EH (cell line): ENCODE measurements at regions not wholly inside any gene's neighbourhood (a gene's known extent, or its start where the extent isn't known, plus 50 kb on each side); places are given as distances from the start of the nearest gene placed in this dataset.
"Not testable (repeated sequence)": the region's sequence is repeated elsewhere in the genome, so short reads cannot be mapped to it uniquely, and the experiment has no call there.

ENCODE experiments used
- DNase-seq: peaks from one replicate; pipeline ENCODE4 v3.0.0-alpha.2; 2015; ENCODE audit warnings: low read depth

- DNase-seq: no peak
Observed at GRCh38 chr4:53866055-53866454, 198.3 kb downstream of the CHIC2 start.

- no peak for DNase-seq
Observed at GRCh38 chr4:53865054-53865453, 199.4 kb downstream of the CHIC2 start.

GRCh38 chr4:53863736-53864365 lies 200.6 kb downstream of the CHIC2 start:
- DNase-seq: peak; percentile 37

- DNase-seq: no peak
Observed at GRCh38 chr4:53863158-53863557, 201.2 kb downstream of the CHIC2 start.

GRCh38 chr4:53861856-53862610 lies 202.4 kb downstream of the CHIC2 start:
- DNase-seq: peak; percentile 94

GRCh38 chr4:53859305-53859704 lies 205.1 kb downstream of the CHIC2 start:
- DNase-seq: no peak

GRCh38 chr4:53858744-53859143 lies 205.7 kb downstream of the CHIC2 start:
- DNase-seq: no peak

- peak; percentile 93 for DNase-seq
Observed at GRCh38 chr4:53855581-53856250, 208.7 kb downstream of the CHIC2 start.

- DNase-seq: peak; percentile 65
Observed at GRCh38 chr4:53854991-53855568, 209.3 kb downstream of the CHIC2 start.

- DNase-seq: peak; percentile 80
Observed at GRCh38 chr4:53852343-53852742, 212.1 kb downstream of the CHIC2 start.

- no peak for DNase-seq
Observed at GRCh38 chr4:53847965-53848364, 216.4 kb downstream of the CHIC2 start.

GRCh38 chr4:53844551-53844950 lies 219.9 kb downstream of the CHIC2 start:
- DNase-seq: no peak

GRCh38 chr4:53844133-53844532 lies 220.3 kb downstream of the CHIC2 start:
- no peak for DNase-seq

GRCh38 chr4:53841711-53842110 lies 222.7 kb downstream of the CHIC2 start:
- DNase-seq: no peak

- DNase-seq: no peak
Observed at GRCh38 chr4:53840643-53841042, 223.8 kb downstream of the CHIC2 start.

- not testable (repeated sequence) for DNase-seq
Observed at GRCh38 chr4:53833302-53834003, 231.0 kb downstream of the CHIC2 start.

- DNase-seq: no peak
Observed at GRCh38 chr4:53832549-53832948, 231.9 kb downstream of the CHIC2 start.

- no peak for DNase-seq
Observed at GRCh38 chr4:53830511-53830910, 233.9 kb downstream of the CHIC2 start.

- no peak for DNase-seq
Observed at GRCh38 chr4:53821179-53821851, 230.0 kb upstream of the LNX1 start.

GRCh38 chr4:53818104-53818503 lies 226.8 kb upstream of the LNX1 start:
- no peak for DNase-seq

GRCh38 chr4:53816561-53816960 lies 225.3 kb upstream of the LNX1 start:
- peak; percentile 84 for DNase-seq

GRCh38 chr4:53815281-53815680 lies 224.0 kb upstream of the LNX1 start:
- no peak for DNase-seq
